Stimulated activated CD8-positive, alpha-beta memory T cell treated with anti-CD3 and anti-CD28 coated beads, Interleukin-15, amount 100 ng/mL, for 48 hours (primary cell): ENCODE measurements at regions not wholly inside any gene's neighbourhood (a gene's known extent, or its start where the extent isn't known, plus 50 kb on each side); places are given as distances from the start of the nearest gene placed in this dataset.

Experiments used
- DNase-seq, 2 donors: peaks; one replicate each; pipeline ENCODE4 v3.0.0-alpha.2; 2020; ENCODE audit warnings: low read depth in 2 of 2

DNA sequence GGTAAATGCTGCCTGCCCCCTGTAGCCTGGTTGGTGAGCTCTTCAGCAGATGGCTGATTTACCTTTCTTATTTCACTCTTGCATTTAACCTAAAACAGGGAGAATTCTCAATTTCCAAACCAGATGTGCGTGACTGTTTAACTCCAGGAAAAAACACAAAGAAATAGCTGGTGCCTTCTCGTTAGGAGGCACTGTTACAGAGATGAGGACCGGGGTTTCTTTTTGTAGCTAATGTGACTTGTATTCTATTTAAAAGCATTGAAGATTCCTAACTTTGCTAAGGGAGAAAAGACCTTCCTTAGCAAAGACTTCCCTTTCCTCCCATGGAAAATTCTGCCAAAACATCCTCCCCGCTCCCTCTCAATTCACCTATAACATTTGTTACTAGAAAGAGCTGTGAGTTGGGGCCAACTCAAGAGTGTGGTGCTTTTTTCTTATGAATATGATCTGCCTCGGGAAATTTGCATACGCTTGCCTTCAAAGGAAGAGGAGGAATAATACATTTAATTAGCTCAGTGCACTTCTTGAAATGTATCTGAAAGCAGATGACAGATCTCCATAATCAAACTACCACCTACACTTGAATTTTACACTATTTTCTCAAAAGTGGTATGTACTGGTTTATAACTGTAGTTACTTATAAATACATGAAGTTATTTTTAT is 102.0 kb upstream of the ARID2 start:
- no peak for DNase-seq

DNA sequence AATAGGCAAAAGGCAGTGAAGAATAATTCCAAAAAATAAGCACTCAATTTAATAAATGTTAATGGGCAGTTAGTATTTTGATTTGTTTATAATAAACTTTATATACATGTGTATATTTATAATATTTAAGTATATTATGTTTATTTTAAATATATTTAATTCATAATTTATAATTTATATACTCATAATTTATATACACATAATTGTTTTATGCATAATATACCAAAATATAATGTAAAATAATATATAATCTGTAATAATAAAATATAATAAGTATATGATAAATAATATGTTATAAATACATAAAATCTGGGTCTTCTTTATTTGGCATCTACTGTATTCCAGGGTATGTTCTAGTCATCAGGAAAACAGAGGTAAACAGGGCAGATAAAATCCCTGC is 100.2 kb upstream of the ARID2 start:
- no peak for DNase-seq

DNA sequence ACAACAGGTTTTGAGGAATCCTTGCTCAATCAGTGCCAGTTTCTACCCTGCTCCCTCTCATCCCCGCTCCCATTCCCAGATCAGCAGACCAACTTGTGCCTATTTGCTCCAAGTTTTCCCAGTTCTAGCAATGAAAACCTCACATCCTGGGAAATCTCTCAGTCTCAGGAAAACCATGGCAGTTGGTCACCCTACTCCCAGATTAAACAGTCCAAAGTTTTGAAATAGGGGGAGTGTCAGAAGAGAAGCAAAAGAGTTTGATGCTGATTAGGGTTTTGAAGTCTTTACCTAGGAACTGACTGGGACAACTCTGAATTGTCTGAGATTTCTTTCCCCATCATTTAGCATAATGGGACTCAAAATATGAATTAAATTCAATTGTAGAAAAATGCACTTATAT is 95.8 kb upstream of the ARID2 start:
- DNase-seq: no peak

DNA sequence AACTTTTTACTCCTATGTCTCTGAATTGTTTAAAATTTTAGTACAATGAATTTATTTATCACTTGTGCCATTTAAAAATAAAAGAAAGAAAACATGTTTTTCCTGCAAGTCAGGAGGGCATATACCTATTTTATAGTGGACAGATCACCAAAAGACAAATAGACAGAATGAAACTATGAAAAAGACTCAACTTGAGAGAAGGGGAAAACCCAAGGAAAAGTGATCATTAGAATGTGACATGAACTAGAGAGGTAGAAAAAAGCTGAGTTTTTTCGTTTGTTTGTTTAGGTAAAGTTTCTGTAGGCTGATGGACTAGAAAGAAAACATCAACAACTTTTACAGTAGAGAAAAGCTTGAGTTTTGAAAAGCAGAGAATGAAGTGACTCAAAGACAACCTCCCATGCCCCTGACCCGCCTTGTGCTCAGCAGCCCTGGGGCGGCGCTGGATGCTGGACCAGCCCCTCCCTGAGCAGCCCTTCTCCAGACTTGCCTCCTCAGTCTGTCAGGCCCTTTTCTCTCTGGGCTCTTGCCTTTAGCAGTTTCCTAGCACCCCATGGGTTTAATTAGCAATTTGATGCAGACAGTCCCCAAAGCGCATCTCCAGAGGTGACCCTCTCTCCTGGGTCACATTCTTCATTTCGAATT is 95.1 kb upstream of the ARID2 start:
- no peak for DNase-seq

DNA sequence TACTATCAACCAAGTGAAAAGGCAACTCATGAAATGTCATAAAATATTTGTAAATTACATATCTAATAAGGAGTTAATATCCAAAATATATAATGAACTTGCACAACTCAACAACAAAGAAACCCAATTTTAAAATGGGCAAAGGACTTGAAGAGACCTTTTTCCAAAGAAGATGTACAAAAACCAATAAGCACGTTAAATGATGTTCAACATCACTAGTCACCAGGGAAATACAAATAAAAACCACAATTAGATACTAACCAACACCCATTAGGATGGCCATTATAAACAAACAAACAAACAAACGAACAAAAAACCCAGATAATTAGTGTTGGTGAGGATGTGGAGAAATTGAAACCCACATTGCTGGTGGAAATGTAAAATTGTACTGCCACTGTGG is 92.3 kb upstream of the ARID2 start:
- DNase-seq: no peak

DNA sequence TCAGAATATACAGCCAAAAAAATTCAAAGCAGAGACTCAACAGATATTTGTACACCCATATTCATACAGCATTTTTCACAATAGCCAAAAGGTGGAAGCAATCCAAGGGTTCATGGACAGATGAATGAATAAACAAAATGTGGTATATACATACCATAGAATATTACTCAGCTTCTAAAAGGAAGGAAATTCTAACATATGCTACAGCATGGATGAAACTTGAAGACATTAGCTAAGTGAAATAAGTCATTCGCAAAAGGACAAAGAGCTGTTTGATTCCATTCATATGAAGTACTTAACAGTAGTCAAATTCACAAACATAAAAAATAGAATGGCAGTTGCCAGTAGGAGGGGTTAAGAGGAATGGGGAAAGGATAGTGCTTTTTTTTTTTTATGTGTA is 91.8 kb upstream of the ARID2 start:
- DNase-seq: no peak

DNA sequence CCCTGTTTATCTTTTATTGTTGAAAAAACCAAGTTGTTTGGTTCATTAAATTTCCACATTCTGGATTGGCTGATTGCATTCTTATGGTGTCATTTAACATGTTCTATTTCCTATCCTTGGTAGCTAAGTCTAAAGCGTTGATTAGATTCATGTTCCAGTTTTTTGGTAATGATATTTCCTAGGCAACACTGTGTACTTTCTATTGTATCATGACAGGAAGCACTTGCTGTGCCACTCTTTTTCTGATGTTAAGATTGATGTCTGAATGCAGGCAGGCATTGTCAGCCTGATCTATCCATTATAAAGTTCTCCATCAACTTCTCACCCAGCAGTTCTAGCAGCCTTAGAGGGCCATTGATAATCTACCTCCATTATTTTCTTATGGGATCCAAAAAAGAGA is 91.1 kb upstream of the ARID2 start:
- DNase-seq: no peak

DNA sequence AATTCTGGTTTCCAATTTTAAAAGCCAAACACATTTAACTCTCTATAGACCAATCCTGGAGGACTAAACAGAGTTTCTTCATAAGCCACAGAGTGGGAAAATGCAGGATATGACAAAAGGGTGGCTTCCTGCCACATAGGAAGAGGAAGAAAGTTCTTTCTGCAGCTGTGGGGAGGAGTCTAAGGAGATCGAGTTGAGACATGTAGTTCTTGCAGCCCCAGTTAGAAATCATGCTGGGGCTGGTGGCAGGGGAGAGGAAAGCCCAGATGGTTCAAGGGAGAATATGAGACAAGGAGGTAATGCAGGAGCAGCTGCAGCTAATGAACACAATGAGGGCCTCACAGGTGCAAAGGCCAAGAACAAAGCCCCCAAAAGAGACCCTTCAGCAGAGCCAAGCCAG is 85.0 kb upstream of the ARID2 start:
- no peak for DNase-seq

DNA sequence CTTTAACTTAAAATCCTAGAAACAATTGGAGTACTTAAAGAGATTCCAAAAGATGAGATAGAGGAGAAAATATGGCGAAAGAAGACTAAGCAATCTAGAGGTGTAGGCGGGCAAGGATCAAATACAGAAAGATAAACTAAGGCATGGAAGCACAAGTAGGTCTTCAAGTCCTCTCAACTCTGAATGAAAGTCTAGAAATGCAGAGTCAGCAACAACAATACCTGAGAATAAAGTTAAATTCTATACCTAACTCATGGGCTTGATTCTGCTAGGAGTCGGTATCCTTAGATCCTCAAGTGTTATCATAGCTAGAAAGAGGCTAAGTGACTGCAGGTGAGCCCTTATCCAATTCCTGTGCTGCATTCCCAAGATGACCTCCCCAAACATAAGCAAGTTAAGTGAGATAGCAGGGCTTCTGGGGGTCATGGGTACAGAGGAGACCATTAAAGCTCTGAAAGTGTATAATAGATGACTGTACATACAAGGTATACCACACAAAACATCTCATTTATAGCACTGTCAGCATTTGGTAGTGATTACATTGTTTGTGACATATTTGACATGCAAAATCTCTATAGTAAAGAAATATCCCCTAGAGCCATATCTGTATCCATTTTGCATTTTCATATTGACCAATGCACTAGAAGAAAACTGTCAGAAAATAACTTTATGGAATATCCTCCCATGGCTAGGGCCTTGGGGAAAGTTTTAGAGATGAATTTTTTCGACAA is 82.5 kb upstream of the ARID2 start:
- DNase-seq: no peak

DNA sequence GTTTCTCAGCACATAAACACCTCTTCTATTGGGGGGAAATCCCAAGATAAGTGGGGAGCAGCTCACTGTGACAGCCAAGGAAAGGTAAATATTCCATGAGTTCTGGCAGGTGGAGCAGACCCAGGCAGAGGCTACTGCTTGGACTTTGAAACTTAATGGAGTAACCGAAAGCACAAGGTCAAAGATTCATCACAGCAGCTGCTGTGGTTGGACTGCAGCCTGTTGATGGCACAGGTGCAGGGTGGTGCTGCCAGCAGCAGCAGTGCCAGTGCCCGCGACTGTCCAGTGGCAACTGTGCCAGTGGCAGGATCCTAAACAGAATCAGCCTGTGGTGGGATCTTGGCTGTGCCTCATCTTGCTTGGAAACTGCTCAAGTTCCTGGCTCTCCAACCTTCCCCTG is 81.4 kb upstream of the ARID2 start:
- no peak for DNase-seq

DNA sequence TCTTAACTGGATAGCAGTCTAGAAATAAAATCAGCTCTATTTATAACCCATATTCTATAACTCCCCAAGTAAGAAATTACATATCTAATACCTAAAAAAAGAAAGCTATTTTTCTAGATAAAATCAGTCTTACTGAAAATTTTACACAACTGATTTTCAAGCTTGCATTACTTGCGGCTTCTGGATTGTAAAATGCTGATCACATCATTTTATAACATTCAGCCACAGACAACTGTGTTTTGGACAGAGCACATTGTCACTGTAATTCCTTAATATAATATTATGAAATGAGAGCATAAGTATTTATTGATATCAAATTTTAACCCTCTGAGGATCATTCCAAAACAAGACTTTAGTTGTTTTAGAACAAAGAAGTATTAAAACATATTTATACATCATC is 78.5 kb upstream of the ARID2 start:
- DNase-seq: no peak

DNA sequence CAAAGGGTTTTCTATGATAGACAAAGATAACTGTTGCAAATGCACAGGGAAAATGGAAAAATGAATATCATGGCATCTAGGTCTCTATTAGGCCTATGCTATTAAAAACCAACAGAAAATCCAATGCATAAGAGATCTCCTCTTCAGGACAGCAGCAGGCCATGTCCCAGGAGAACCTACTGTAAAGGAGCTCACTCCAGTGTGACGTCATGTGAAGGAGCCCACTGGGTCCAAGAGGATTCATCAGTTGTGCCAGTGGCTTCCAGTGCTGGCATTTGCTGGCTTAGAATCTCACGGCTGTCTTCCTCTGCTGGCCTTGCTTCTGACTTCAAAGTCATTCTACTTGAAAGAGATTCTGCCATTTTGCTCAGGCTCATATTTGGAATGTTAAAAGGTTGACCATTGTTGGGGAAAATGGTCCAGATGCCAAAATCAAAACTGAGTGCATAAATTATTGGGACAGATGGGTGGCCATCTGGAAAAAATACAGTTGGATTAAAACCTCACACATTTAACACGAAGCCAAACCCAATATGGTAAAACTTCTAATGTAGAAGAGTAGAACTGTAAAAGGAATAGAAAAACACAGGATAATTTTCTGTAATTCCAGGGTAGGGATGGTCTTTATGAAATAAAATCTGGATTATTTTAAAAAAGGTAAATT is 75.4 kb upstream of the ARID2 start:
- no peak for DNase-seq

DNA sequence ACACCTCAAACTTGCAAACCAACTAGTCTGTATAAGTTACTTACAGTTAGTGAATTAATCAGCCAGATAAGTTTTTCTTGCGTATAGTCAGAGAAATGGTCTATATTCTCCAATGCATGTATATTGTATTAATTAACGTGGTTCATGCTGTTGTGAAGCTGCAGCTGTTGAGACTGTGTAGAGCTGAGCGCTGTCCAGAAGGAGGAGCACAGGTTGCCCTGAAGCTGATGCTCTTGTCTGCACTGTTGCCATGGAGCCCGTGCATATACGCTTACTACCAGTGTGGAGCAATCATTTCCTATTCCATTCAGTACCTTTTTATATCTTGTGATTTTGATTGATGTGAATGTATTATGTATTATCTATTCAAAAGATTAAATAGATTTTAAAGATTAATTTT is 74.3 kb upstream of the ARID2 start:
- DNase-seq: peak; percentile 6 to 19

DNA sequence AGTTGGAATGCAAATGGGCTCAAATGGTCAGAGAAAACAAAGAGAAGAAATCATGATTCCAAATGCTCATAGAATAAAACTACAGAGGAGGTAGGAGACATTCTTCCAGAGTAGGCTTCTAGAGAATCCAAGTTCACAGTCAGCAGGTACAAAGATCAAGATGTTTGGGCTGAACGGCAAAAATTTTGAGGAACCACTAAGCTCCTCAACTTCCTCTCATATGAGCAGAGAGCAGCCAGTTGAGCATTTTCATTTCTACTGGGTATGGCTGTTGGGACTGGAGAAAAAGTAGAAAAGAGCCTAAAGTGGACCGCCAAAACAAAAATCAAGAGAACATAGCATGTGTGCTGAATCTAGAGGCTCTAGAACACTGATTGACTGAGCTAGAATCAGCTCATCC is 73.8 kb upstream of the ARID2 start:
- no peak for DNase-seq

DNA sequence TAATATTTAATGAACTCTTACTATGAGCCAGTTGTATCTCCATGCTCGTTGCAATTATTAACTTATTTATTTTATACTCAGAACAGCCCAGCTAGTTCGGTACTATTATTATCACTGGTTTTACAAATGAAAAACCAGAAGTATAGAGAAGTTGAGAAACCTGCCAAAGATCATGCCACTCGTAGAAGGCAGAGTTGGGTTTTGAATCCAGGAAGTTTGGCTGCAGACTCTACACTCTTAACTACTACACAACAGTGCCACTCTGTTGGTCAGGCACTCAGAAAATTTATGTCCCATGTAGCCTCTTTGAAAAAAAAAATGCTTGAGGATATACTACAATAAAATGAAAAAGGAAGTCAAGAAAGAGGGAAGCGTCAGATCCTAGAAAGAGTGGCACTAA is 71.5 kb upstream of the ARID2 start:
- no peak for DNase-seq

DNA sequence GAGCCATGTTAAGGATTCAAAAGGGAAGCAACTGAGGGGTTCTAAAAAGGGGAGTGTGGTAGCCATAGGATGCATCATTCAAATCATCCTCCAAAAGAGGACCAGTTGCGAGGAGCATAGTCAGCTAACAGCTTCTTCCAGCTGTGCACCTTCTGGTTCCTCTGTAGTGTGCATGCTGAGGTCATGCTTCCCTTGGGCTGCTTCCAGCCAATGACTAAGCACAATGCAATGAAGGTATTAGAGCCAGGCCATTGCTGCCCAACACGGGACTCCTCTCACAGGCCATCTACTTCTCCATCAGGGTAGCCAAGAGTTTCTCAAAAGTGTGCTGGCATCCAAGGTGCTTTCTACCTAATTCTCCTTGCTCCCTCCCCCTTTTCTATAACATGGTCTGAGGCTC is 69.2 kb upstream of the ARID2 start:
- no peak for DNase-seq

DNA sequence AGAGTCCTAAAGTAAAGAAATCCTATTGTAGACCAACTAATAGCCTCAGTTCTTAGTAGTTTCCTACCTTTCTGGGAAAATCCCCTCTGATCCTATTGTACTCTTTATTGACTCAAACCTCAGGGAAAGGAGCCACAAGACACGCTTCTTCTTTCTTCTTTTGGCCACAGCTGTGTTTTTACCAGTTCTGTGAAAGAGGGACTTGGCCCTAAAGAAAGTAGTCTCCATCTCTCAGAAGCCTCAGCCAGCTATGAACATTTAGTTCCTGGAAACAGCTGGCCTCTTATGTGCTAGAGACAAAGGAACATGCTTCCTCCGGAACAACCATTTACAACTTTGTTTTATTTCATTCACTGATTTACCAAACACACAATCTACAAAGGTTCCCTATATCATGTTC is 66.1 kb upstream of the ARID2 start:
- no peak for DNase-seq

DNA sequence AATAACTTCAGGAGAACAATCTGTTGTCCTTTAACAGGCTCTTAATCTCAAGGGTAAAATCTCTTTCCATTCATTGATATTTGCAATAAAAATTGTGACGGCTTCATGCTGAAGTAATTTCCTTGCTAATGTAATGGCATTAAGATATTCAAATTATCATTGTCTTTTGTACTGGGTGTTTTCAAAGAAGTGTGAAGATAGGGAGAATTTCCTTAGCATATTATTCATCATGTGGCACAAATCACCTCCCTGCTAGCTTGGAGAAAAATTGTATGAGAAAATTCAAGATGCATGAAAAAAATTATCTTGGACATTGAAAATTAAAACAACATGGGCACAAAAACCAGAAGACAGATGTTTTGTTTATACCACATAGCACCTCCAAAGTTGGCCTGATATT is 63.6 kb upstream of the ARID2 start:
- DNase-seq: no peak

DNA sequence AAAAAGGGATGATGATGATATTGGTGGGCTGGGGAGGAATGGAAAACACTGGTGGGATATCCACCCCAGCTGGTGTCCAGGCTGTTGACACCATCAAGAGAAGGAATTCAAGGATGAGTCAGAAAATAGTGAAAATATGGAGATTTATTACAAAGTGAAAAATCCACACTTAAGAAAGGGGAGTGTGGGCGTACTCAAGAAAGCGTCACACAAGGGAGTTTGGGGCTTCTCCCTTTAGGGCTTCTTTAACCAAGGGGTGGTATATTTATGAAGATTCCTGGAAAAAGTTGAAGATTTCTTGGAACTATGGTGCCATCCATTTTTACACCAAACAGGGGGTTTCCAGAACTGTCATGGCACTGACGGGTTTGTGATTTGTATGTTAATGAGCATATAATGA is 63.1 kb upstream of the ARID2 start:
- DNase-seq: no peak

DNA sequence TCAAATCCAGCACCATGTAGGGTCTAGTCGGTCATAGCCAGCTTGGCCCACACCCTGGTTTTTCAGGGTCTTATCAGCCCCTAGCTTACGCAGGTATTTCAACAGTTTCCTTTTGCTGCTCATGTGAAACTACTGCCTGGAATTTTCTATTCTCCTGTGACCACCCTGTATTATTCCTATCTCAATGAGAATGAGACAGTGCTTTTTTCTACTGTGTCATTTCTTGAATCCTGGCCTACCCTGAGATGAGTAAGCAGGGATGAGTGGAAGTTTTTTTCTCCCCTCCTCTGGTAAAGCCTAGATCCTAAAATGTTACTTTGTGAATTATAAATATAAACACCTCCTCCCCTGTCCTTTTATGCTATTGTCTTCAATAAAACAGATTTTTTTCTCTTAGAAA is 62.7 kb upstream of the ARID2 start:
- no peak for DNase-seq

DNA sequence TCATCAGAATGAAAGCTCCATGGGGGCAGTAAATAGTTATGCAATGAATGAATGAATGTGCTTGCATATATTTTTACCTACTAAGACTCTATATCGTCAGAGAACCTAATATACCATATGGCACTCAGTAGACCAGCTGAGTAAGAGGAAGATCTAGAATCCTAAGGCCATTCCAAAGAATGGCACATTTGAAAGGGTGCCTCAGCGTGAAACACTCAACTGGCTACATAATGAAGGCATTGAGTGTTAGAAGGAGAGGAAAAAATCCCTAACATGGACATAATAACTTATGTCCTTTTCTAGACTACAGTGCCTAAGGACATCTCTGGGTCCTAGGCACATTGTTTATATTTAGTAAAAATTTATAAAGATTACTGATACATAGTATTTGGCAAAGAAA is 61.7 kb upstream of the ARID2 start:
- no peak for DNase-seq

DNA sequence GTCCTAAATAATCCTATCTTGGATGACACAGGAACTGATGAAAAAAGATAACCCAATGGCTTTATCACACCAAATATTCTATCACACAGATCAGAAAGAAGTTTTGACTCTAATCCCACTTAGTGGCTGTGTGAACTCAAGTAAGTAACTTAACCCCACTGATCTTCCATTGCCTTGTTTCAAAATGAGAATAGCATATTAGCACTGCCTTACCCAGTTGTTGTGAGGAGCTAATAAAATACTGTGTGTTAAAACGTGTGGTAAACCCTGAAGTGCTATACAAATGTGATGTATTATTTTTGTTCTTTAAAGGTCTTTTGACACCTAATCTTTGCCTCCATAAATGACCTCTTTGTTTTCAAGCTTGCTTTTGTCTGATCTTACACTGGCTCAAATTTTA is 60.9 kb upstream of the ARID2 start:
- no peak for DNase-seq

DNA sequence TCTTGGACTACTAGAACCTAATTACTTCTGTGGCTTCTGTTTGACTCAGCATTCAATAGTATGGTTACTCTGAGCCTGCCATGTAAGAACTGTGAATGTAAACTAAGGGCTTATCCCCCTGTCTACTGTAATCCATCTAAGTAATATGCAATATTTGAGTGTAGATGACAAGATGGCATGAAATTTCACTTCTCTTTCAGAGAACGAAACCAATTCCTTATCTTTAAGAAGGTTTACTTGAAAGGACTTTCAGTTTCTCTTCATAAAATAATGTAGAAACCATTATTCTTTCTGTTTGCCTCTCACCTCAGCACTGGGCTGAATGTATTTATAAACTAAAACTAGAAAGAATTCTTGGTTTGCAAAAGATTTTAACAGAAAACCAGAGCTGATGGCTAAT is 60.4 kb upstream of the ARID2 start:
- no peak for DNase-seq
